ENCODE measurements at regions not wholly inside any gene's neighbourhood (a gene's known extent, or its start where the extent isn't known, plus 50 kb on each side); places are given as distances from the start of the nearest gene placed in this dataset.

DNA sequence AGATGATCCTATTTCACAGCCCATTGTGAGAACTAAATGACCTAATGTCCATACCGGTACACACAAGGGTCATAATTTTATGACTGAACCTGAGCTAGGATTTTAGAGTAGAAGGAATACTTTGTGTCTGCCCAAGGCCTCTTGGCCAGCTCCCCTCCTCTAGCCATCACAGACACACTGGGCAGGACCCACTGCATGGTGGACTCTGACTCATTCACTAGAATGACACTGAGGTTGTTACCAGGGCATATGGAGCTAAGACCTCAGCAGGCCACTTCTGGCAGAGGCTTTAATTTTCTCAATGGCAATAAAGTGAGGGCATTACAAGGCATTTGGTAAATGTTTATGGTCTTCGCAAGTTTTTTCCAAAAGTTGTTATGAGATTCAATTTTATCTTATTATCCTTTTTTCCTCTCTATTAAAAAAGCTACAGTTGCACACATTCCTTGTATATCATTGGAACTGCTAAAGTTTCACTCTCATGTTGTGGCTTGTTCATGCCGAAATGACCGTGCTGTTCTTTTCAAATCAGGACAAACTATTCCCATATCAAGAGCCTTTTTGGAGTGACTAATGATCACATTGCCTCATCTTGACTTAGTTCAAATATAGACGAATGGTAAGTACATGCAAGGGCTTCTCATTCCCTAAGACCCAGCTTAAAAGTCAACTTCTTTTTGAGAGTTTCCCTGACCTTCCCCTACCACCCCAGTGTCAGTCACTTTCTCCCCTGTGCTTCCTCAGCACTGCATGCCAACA is 595.7 kb downstream of the ACTL7B start:
- DNase-seq (ENCODE audit: low read depth, low spot score) (no peak), ATAC-seq (no peak)
- ChIA-PET RAD21 (ENCODE audit: low non-redundant PET in 1 of 2, low total read pairs in 2 of 2, uncharacterized antibody in 2 of 2, unreplicated experiment in 2 of 2) (no interaction called here), CTCF (interaction anchor here (0.8 kb wide), 1 partner anchor 9 kb away, joined by 4 read pairs; no protein-coding TSS in a partner anchor), POLR2A (no interaction called here)
- Histone ChIP-seq H3K27me3 (ENCODE audit: insufficient read depth, low read length) (no peaks in the 10 kb centered on the region), H3K4me2 (ENCODE audit: low read length) (no peak overlapping the region), H3K9me3 (ENCODE audit: control insufficient read depth in 1 of 2, insufficient read depth in 1 of 2, low read depth in 1 of 2, low read length in 2 of 2) (no peaks in the 10 kb centered on the region), H4K20me1 (ENCODE audit: insufficient read depth) (no peaks in the 10 kb centered on the region), H3K27ac (ENCODE audit: low read depth, low read length) (no peak overlapping the region), H3K36me3 (ENCODE audit: control insufficient read depth in 1 of 2, insufficient read depth in 2 of 2, low read length in 2 of 2) (no peaks in the 10 kb centered on the region), H2AFZ (ENCODE audit: low read depth, low read length, poor library complexity, severe bottlenecking) (no peak overlapping the region), H3K4me3 (replicated peaks in 1 of 2; ENCODE audit: low read depth in 1 of 2, low read length in 2 of 2) (no peak overlapping the region), H3K9ac (ENCODE audit: low read length) (no peak overlapping the region), H3K79me2 (ENCODE audit: insufficient read depth, low read length) (no peaks in the 10 kb centered on the region), H3K4me1 (ENCODE audit: control insufficient read depth in 1 of 2, insufficient read depth in 2 of 2, low read length in 2 of 2) (no peaks in the 10 kb centered on the region), H3K9me2 (ENCODE audit: insufficient read depth) (no peaks in the 10 kb centered on the region)
- TF ChIP-seq ZFX (IDR thresholded peaks at IDR 0.05): no peak
- no peak for TF ChIP-seq MAX (IDR thresholded peaks at IDR 0.05)
- no peak for TF ChIP-seq FOSL1 (IDR thresholded peaks at IDR 0.05; ENCODE audit: low read depth)
- TF ChIP-seq SRF (IDR thresholded peaks at IDR 0.05; ENCODE audit: low read depth): no peak
- no peak for TF ChIP-seq SIN3A (IDR thresholded peaks at IDR 0.05; ENCODE audit: low read depth)
- TF ChIP-seq CBX3 (IDR thresholded peaks at IDR 0.05; ENCODE audit: low read depth): no peak
- TF ChIP-seq TCF7L2 (IDR thresholded peaks at IDR 0.05; ENCODE audit: borderline replicate concordance, extremely low read depth, insufficient read depth, insufficient read length): no peak
- TF ChIP-seq POLR2AphosphoS5 (IDR thresholded peaks at IDR 0.05; ENCODE audit: low read depth, low read length): no peak
- no peak for TF ChIP-seq ZNF274 (IDR thresholded peaks at IDR 0.05; ENCODE audit: low read depth, low read length)
- TF ChIP-seq REST (IDR thresholded peaks at IDR 0.05; ENCODE audit: low read depth): no peak
- no peak for TF ChIP-seq EZH2phosphoT487 (IDR thresholded peaks at IDR 0.05; ENCODE audit: borderline replicate concordance)
- TF ChIP-seq, protein P1, sequence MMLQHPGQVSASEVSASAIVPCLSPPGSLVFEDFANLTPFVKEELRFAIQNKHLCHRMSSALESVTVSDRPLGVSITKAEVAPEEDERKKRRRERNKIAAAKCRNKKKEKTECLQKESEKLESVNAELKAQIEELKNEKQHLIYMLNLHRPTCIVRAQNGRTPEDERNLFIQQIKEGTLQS (IDR thresholded peaks at IDR 0.05): no peak
- TF ChIP-seq CEBPB (IDR thresholded peaks at IDR 0.05; ENCODE audit: low read depth): no peak
- no peak for TF ChIP-seq ZBTB33 (IDR thresholded peaks at IDR 0.05; ENCODE audit: extremely low read depth, insufficient replicate concordance, low read length)
- no peak for TF ChIP-seq EZH2 (IDR thresholded peaks at IDR 0.05)
- TF ChIP-seq YY1 (IDR thresholded peaks at IDR 0.05; ENCODE audit: extremely low read depth, insufficient replicate concordance, low read depth, low read length): no peak
- TF ChIP-seq EGR1 (IDR thresholded peaks at IDR 0.05; ENCODE audit: low read depth): no peak
- TF ChIP-seq RAD21 (IDR thresholded peaks at IDR 0.05; ENCODE audit: low read depth): no peak
- no peak for TF ChIP-seq JUND (IDR thresholded peaks at IDR 0.05)
- intact Hi-C loops (cut with micrococcal nuclease): no loop called here
- BruUV-seq (replicated peaks): no TSS peak

All from HCT116 (cell line).